CD4-positive, alpha-beta T cell treated with Interleukin-21 for 1 hour (primary cell): ENCODE measurements at regions not wholly inside any gene's neighbourhood (a gene's known extent, or its start where the extent isn't known, plus 50 kb on each side); places are given as distances from the start of the nearest gene placed in this dataset.
"Not testable (repeated sequence)": the region's sequence is repeated elsewhere in the genome, so short reads cannot be mapped to it uniquely, and the experiment has no call there.

Source experiments
- DNase-seq: peaks from one replicate; pipeline ENCODE4 v3.0.0-alpha.2; 2020

GRCh38 chr2:222760301-222760897, 88.9 kb downstream of the MOGAT1 start:
- no peak for DNase-seq

DNA sequence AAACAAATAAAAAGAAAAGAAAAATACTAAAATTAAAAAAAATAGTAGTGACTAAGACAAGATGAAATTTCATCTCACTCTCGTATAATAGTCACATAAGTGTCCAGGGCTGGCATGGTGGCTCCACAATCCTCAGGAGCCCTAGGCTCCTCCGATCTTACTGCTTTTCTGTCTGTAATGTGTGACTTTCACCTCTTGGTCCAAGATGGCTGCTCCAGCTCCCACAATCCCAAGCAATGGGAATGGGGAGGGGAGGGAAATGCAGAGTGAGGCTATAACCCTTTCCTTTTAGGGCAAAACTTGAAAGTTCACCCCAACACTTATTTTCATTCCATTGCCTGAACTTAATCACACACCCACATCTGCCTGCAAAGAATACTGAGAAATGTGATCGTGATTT, 90.4 kb downstream of the MOGAT1 start:
- no peak for DNase-seq

- DNase-seq, result no peak
Measured at GRCh38 chr2:222762342-222762741, 90.9 kb downstream of the MOGAT1 start.

GRCh38 chr2:222765883-222766282, 94.4 kb downstream of the MOGAT1 start:
- not testable (repeated sequence) for DNase-seq

DNA sequence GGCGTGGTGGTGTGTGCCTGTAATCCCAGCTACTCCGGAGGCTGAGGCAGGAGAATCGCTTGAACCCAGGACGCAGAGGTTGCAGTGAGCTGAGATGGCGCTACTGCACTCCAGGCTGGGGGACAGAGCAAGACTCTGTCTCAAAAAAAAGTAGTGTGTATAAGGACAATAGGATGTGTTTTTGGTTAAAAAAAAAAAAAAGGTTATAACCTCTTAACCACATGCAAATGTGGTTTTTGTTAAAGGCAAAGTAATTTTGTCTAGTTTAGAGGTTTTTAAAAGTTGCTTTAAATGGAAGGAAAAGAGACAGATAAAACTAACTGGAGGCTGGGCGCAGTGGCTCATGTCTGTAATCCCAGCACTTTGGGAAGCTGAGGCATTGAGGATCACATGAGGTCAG, 92.8 kb upstream of the ACSL3 start:
- DNase-seq, result not testable (repeated sequence)

DNA sequence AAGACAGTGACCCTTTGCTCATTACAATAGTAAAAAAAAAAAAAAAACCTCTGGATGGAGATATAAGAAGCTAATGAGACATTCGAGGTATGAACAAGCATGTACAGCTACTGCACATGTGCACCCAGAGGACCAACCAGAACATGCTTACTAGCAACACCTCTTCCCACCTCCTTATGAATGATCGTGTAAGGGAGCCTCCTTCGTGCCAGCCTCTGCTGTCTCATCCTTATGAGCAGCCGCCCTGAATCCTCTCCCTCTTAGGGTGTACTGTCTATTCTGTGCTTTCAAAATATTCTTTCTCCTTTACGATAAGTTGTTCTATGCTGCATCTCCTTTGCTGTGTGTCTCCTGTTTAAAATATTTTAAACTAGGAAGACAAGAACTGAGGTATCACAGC, 91.4 kb upstream of the ACSL3 start:
- DNase-seq, result no peak

- DNase-seq, result no peak
Measured at GRCh38 chr2:222769941-222770340, 90.9 kb upstream of the ACSL3 start.

DNA sequence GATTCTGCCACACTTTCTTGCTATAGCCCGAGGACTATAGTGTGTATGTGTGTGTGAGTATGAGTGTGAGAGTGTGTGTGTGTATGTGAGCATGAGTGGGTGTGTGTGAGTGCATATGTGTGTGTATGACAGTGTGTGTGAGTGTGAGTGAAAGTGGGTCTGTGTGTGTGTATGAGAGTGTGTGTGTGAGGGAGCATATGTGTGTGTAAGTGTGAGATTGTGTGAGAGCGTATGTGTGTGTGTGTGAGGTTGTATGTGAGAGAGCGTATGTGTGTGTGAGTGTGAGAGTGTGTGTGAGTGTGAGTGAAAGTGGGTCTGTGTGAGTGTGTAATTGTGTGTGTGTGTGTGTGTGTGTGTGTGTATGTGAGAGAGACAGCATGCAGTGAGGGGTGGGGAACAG, 89.0 kb upstream of the ACSL3 start:
- DNase-seq, result no peak

DNA sequence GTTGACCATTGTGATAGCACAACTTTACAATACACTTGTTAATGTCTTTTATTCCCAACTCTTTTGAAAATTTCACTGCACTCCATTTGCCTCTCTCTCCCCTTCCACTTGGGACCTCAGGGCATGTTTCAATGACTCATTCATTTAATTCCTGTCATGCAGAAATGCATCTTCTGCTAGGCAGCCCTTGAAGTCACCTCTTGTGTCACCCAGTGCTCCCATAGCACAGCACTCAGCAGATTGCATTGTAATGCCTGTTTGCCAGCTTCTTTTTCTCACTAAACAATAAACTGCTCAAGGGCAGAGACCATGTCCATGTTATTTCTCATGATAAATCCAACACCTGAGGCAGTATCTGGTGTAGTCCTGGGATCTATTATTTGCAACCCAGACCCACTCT, 85.9 kb upstream of the ACSL3 start:
- DNase-seq, result no peak

DNA sequence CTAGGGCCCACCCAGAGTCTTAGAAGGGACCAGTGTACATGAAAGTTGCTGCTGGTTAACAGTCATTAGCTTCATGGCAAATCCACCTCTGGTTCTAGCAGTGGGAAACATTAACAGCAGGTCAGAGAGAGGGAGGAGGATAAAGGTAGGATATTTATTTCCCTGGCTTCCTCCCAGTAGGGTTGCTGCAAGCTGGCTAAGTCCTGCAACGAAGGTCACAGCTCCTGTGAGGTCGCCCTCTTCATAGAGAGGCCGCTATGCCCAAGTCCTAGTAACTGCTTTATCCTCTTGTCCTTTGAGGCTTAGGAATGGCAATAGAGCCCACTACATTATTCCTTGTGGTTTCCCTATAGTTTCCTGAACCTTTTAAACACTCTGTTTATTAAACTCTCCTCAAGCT, 84.0 kb upstream of the ACSL3 start:
- no peak for DNase-seq

- DNase-seq, result no peak
Measured at GRCh38 chr2:222778400-222778799, 82.4 kb upstream of the ACSL3 start.

DNA sequence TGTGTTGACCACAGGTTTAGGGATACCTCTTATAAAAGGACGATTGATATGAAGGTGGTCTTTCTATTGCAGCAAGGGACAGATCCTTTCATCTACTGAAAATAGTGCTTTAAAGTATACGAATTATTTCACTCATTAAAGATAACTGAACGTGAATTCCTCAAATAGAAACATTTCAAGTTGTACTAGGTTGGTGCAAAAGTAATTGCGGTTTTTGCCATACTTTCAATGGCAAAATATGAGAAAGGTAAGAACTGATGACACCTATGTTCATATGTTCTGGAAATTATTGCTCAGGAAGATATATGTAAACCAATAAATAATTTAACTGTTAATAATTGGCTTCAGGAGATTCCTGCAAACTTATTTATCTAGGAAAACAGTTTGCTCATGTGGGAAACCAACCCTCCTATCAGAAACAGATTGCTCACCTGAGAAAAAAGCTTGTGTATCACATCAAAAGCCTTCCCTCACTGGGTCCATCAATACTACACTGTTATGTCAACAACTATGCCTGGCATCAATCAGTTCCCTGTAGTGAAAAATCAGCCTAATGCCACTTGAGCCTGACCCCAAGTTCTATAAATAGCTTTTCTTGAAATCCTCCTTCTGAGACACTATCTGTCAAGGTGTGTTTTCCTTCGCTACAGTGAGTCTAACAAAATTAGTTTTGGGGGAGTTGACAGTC, 81.5 kb upstream of the ACSL3 start:
- DNase-seq, result no peak

DNA sequence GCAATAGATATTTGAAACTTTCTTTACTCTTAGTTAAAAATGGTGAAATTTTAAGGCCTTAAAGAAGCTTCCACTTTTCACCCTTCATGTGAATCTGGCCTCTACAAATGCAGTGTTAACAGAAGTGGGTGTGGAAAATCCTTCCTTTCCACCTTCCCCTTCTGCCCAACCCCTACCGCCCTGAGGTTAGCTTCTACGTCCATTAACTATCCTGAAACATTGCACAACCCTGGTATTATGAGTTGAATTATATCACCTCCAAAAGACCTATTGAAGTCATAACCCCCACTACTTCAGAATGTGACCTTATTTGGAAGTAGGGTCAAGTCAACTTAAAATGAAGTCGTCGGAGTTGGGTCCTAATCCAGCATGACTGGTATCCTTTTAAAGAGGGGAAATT, 80.8 kb upstream of the ACSL3 start:
- no peak for DNase-seq

GRCh38 chr2:222782201-222782730, 78.6 kb upstream of the ACSL3 start:
- DNase-seq, result no peak

DNA sequence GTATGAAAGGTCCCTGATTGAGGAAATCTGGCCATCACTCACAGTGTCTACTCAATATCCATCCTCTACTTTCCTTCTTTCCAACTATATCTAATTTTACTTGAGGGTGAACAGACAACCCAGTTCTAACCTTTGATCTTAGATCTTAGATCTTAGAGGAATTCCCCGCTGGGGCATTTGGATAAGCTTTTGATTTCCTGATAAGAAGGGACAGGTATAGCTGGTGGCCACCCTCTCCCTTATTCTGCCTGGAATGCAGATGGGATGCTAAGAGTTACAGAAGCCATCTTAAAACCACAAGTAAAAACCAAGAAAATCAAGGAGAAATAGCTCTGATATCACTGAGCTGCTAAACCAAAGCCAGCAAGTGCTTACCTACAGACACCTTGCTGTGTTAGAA, 77.2 kb upstream of the ACSL3 start:
- DNase-seq, result no peak

- no peak for DNase-seq
Measured at GRCh38 chr2:222790932-222791331, 69.9 kb upstream of the ACSL3 start.

DNA sequence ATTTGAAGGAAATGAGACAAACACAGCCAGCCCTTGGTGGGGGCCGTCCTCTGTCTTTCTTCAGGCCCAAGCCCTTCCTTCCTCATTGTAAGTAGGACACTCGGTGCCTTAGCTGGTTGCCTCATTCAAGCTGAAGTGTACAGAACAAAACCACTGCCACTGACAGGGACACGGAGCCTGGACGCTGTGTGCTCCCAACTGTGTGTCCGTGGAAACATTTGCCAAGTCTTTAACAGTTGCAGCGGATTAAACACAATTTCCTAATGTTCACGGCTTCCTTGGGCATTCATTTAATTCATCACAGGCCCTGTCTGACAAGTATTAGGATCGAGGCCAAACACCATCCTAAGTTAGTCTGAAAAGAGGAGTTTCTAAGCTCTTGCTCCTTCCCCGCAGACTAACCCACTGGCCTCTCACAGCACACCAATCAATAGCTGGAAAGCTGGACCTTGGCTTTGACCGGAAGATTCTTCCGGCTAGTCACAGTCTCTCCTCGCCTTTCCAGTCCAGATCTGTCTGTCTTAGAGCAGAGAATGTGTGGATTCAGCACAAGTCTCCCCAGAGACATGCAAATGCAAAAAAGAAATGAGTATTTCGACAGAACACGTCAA, 68.7 kb upstream of the ACSL3 start:
- no peak for DNase-seq

- no peak for DNase-seq
Measured at GRCh38 chr2:222794585-222795449, 66.0 kb upstream of the ACSL3 start.

DNA sequence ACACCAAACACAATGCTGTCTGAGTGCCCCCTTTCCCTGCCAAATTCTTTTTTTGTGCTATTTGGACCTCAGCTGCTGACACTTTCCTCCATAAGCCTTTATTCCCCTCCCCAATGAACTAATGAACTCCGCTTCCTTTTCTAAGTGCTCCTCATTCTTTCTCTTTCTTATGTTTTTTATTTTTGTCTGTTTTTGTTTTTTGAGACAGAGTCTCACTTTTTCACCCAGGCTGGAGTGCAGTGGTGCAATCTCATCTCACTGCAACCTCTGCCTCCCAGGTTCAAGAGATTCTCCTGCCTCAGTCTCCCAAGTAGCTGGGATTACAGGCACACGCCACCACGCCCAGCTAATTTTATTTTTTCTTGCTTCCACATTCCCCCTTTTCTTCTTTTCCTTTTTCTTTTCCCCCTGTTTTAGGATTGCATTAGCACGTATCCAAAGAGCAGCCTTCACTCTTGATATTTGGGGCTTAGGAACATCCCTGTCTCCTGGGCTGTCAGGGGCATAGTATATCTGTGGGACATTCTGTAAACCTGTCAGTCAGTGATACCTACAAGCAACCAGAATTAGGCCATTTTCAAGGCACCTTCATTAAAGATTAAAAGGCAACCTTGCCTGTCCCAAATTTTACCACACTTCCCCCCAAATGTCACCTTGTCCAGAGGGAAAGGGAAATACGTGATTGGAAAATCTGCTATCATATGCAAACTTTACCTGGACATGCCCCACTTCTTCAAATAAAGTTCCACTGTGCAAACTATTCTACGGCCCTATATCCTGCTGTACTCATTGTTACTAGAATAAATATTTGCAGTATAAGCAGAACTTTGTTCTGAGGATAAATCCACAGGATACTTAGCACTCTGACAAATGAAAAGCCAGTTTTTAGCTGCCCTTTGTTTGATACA, 65.1 kb upstream of the ACSL3 start:
- DNase-seq, result no peak

DNA sequence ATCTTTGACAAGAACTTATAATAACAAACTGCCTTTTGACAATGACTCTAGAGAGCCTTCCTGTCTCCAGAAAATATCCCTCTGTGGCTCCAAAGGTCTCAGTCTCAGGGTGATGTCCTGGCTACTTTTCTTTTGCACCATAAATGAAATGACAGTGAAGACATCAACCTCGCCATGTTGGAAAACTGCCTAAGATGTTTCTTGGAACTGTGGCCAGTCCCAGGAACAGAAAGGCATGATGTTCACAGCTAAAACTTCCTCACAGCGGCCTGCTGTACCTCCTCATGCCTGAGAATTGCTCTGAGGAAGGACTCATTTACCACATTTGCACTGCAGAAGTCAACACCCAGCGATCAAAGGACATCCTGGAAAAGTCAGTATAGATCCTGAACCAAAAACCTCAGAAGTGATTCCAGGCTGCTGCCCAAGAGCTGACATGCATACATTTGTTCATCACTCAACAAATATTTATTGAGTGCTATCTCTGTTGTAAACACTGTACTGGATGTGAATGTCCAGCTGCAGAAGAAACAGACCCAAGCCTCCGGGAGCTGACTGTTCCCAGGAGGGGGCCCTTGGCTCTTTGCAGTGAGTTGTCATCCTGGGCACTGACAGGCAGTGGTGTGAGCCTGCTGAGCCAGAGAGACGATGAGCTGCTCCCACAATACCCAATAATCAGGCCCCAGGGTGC, 64.3 kb upstream of the ACSL3 start:
- DNase-seq, result no peak

DNA sequence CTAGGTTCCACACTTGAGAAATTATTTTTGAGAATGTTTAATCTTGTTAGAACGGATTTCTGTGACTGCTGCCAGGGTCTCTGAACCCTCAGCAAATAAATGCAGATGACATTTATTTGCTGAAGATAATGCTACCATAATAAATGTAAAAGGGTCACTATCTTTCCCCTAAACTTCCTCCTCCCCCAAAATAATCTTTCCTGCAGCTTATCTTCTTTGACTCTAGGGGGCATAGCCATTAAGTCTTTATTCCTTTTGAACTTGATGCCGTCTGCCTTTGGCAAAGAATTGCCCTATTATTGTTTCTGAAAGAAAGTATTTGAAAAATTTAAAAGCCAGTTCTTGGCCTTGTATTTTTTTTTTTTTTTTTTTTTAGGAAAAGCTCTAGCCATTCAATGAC, 63.6 kb upstream of the ACSL3 start:
- DNase-seq, result peak; percentile 9

GRCh38 chr2:222797871-222798270, 63.0 kb upstream of the ACSL3 start:
- DNase-seq, result no peak
